Natural killer cell (primary cell): ENCODE measurements at regions not wholly inside any gene's neighbourhood (a gene's known extent, or its start where the extent isn't known, plus 50 kb on each side); places are given as distances from the start of the nearest gene placed in this dataset.

Experiments
- ATAC-seq, 3 donors: fragments of 150-1000 bp in 2 of 3; fragments of 200-7000 bp in 1 of 3; cut with Tn5 transposase; 1 replicate in 1 of 3; 2 replicates in 2 of 3; pipeline ENCODE4 v1.10.0; 2021; ENCODE audit warnings: mild to moderate bottlenecking in 2 of 3, moderate library complexity in 2 of 3
- DNase-seq, 2 donors: peaks; one replicate each; pipeline versions ENCODE4 v3.0.0 to v3.0.0-alpha.2; 2013 to 2021; ENCODE audit warnings: mixed read lengths in 1 of 2
- H3K27ac ChIP-seq: one replicate; pipeline ENCODE4 v1.5.1; 2013; ENCODE audit warnings: mild to moderate bottlenecking, low read length
- H3K27me3 ChIP-seq: one replicate; pipeline ENCODE4 v1.6.1; 2013; ENCODE audit warnings: low read length; ENCODE audit not compliant: control insufficient read depth, insufficient read depth
- H3K36me3 ChIP-seq: one replicate; pipeline ENCODE4 v1.6.1; 2013; ENCODE audit warnings: low read length; ENCODE audit not compliant: control insufficient read depth, insufficient read depth
- H3K4me1 ChIP-seq: one replicate; pipeline ENCODE4 v1.6.1; 2013; ENCODE audit warnings: low read length; ENCODE audit not compliant: control insufficient read depth, insufficient read depth
- H3K4me3 ChIP-seq: one replicate; pipeline ENCODE4 v1.5.1; 2013; ENCODE audit warnings: low read length
- H3K9me3 ChIP-seq: one replicate; pipeline ENCODE4 v1.6.1; 2013; ENCODE audit warnings: low read length; ENCODE audit not compliant: control insufficient read depth, insufficient read depth
- H3K27ac Mint-ChIP-seq, 2 donors: one replicate each; pipeline ENCODE4 v1.8.0; 2022; ENCODE audit warnings: mild to moderate bottlenecking in 2 of 2, mixed read lengths in 2 of 2, moderate library complexity in 1 of 2
- H3K27me3 Mint-ChIP-seq, 2 donors: one replicate each; pipeline ENCODE4 v1.8.0; 2022; ENCODE audit warnings: low read depth in 2 of 2, mixed read lengths in 2 of 2
- H3K36me3 Mint-ChIP-seq: one replicate; pipeline ENCODE4 v1.8.0; 2022; ENCODE audit warnings: mixed read lengths
- H3K4me1 Mint-ChIP-seq, 2 donors: one replicate each; pipeline ENCODE4 v1.8.0; 2022; ENCODE audit warnings: mixed read lengths in 2 of 2
- H3K4me3 Mint-ChIP-seq: one replicate; pipeline ENCODE4 v1.8.0; 2022; ENCODE audit warnings: mild to moderate bottlenecking, moderate library complexity, mixed read lengths
- H3K9me3 Mint-ChIP-seq, 2 donors: one replicate each; pipeline ENCODE4 v1.8.0; 2022; ENCODE audit warnings: mixed read lengths in 2 of 2
- WGBS: methylation state at CpG from one replicate; pipeline ENCODE4 v1.1.7; 2013; ENCODE audit warnings: missing lambda C conversion rate; ENCODE audit not compliant: insufficient coverage; 5-methylcytosine and 5-hydroxymethylcytosine counted together
- intact Hi-C: fragments of 100-400 bp; cut with micrococcal nuclease; formaldehyde crosslinking; loops from one replicate; pipeline ENCODE4 v1.14.2; 2022
- TF ChIP-seq, protein P1 (sequence below): fragments of 200-600 bp; IDR thresholded peaks from one replicate; pipeline ENCODE4 v1.8.0; 2022; ENCODE audit warnings: antibody characterized with exemption

DNA sequence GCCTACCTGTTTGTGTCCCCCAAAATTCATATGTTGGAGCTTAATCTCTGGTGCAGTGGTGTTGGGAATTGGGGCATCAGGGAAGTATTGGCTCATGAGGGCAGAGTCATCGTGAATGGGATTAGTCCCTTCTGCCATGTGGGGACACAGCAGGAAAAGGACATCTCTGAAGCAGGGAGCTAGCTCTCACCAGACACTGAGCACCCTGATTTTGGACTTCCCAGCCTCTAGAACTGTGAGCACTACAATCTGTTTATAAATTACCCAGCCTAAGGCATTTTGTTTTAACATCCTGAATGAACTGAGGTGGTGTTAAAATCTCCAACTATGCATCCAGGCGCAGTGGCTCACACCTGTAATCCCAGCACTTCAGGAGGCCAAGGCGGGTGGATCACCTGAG, 206.0 kb downstream of the SEC14L1 start:
- TF ChIP-seq, protein P1, sequence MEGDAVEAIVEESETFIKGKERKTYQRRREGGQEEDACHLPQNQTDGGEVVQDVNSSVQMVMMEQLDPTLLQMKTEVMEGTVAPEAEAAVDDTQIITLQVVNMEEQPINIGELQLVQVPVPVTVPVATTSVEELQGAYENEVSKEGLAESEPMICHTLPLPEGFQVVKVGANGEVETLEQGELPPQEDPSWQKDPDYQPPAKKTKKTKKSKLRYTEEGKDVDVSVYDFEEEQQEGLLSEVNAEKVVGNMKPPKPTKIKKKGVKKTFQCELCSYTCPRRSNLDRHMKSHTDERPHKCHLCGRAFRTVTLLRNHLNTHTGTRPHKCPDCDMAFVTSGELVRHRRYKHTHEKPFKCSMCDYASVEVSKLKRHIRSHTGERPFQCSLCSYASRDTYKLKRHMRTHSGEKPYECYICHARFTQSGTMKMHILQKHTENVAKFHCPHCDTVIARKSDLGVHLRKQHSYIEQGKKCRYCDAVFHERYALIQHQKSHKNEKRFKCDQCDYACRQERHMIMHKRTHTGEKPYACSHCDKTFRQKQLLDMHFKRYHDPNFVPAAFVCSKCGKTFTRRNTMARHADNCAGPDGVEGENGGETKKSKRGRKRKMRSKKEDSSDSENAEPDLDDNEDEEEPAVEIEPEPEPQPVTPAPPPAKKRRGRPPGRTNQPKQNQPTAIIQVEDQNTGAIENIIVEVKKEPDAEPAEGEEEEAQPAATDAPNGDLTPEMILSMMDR: no peak
- H3K27ac ChIP-seq: no peak overlapping the region
- Mint-ChIP-seq H3K27me3 (no peaks in the 10 kb centered on the region), H3K27ac (no peak overlapping the region), H3K4me3 (no peak overlapping the region), H3K36me3 (no peaks in the 10 kb centered on the region), H3K4me1 (peaks cover 39 to 43% of the 10 kb centered on the region in 2 donors), H3K9me3 (no peaks in the 10 kb centered on the region)
- no peak overlapping the region for H3K4me3 ChIP-seq
- ATAC-seq: no peak
- H3K27me3 ChIP-seq: no peaks in the 10 kb centered on the region
- H3K9me3 ChIP-seq: no peaks in the 10 kb centered on the region
- WGBS: 100% methylated on average over 3 of the region's 3 CpGs
- intact Hi-C loops: no loop called here
- H3K4me1 ChIP-seq: peaks cover 33% of the 10 kb centered on the region
- no peaks in the 10 kb centered on the region for H3K36me3 ChIP-seq
- no peak for DNase-seq

DNA sequence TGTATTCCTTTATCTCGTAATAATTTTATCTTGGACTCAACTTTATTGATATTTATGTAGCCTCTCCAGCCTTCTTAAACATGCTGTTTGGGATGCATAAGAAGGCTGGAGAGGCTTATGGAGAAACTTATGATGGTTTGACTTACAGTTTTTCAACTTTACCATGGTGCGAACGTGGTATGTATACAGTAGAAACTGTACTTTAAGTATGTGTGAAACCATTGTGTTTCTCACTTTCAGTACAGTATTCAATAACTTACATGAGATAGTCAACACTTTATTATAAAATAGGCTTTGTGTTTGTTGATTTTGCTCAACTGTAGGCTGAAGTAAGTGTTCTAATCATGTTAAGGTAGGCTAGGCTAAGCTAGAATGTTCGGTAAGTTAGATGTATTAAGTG, 206.8 kb downstream of the SEC14L1 start:
- Histone ChIP-seq H3K27ac (no peak overlapping the region), H3K36me3 (no peaks in the 10 kb centered on the region), H3K4me3 (no peak overlapping the region), H3K9me3 (no peaks in the 10 kb centered on the region), H3K27me3 (no peaks in the 10 kb centered on the region), H3K4me1 (peaks cover 25% of the 10 kb centered on the region)
- ATAC-seq (peak; percentile 22 to 74 (median 40)), DNase-seq (no peak)
- TF ChIP-seq, protein P1: no peak
- Mint-ChIP-seq H3K4me3 (no peak overlapping the region), H3K9me3 (no peaks in the 10 kb centered on the region), H3K27me3 (no peaks in the 10 kb centered on the region), H3K4me1 (peaks cover 31 to 37% of the 10 kb centered on the region in 2 donors), H3K27ac (no peak overlapping the region), H3K36me3 (no peaks in the 10 kb centered on the region)
- WGBS: no CpG with 5 or more reads among the region's 4 CpGs
- intact Hi-C loops: no loop called here

DNA sequence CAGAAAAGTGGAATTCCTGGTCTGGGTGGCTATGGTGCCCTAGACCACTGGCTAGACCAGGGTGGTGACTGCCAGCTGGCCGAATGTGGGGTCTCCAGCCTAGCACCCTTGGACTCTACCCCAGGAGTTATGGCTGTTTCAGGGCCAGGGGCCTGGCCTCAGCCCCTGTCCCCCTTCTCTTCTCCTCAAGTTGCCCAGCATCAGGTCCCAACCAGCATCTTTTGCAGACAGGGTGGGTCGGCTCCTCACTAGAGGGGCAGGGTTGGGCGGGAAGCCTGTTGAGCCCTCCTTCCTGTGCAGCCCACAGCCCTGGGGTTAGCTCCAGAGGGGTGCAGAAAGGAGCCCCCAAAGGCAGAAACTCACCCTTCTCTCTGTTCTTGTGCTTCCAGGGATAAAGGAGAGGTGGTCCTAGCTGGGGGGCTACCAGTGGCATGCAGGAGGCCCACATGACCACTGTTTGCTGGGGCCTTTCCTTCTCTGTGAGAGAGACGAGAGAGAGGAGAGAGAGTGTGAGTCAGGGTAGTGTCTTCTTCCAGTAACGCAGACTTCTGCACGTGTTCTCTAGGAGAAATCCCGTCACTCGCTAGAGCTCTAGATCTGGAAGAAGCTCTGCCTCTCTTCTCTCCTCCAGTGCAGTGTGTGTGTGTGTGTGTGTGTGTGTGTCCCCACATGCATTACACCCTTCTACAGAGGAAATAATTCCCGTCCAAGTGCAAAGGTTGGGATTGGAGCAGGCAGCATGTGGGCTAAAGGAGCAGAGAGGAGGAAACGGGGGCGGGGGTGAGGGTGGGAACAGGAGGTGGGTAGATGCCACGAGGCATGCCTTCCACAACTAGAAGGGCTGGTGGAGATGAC, 209.4 kb downstream of the SEC14L1 start:
- Histone ChIP-seq H3K4me3 (no peak overlapping the region), H3K4me1 (peaks cover 6% of the 10 kb centered on the region), H3K36me3 (no peaks in the 10 kb centered on the region), H3K27me3 (no peaks in the 10 kb centered on the region), H3K9me3 (no peaks in the 10 kb centered on the region), H3K27ac (no peak overlapping the region)
- H3K36me3 Mint-ChIP-seq: no peaks in the 10 kb centered on the region
- TF ChIP-seq, protein P1: no peak
- H3K27me3 Mint-ChIP-seq: no peaks in the 10 kb centered on the region
- H3K27ac Mint-ChIP-seq: no peak overlapping the region
- ATAC-seq (no peak), DNase-seq (peak in 1 of 2 donors; percentile 3)
- H3K4me3 Mint-ChIP-seq: no peak overlapping the region
- intact Hi-C loops: no loop called here
- 85% methylated on average over 8 of the region's 12 CpGs for WGBS
- H3K9me3 Mint-ChIP-seq: no peaks in the 10 kb centered on the region
- peaks cover 7 to 12% of the 10 kb centered on the region in 2 donors for H3K4me1 Mint-ChIP-seq

DNA sequence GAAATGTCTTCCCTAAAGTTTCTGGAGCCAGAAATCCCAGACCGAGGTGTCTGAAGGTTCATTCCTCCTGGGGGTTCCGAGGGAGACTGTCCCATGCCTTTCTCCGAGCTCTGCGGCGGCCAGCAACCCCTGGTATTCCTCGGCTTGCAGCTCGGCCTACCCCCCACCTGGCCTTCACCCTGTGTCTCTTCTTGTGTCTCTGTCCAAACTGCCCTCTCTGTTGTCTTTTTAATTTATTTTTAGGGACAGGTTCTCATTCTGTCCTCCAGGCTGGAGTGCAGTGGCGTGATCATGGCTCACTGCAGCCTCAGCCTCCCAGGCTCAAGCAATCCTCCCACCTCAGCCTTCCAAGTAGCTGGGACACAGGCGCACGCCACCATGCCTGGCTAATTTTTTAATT, 211.7 kb downstream of the SEC14L1 start:
- TF ChIP-seq, protein P1: no peak
- H3K27me3 ChIP-seq: no peaks in the 10 kb centered on the region
- no peaks in the 10 kb centered on the region for H3K9me3 Mint-ChIP-seq
- intact Hi-C loops: no loop called here
- no peaks in the 10 kb centered on the region for H3K36me3 ChIP-seq
- 96% methylated on average over 10 of the region's 10 CpGs for WGBS
- H3K36me3 Mint-ChIP-seq: no peaks in the 10 kb centered on the region
- no peak overlapping the region for H3K4me3 Mint-ChIP-seq
- H3K4me3 ChIP-seq: no peak overlapping the region
- peaks cover 5 to 18% of the 10 kb centered on the region in 2 donors for H3K4me1 Mint-ChIP-seq
- DNase-seq (peak in 1 of 2 donors; percentile 9), ATAC-seq (no peak)
- no peak overlapping the region for H3K27ac ChIP-seq
- no peaks in the 10 kb centered on the region for H3K9me3 ChIP-seq
- H3K27me3 Mint-ChIP-seq: no peaks in the 10 kb centered on the region
- H3K4me1 ChIP-seq: peaks cover 10% of the 10 kb centered on the region
- no peak overlapping the region for H3K27ac Mint-ChIP-seq
